ENCODE measurements at regions not wholly inside any gene's neighbourhood (a gene's known extent, or its start where the extent isn't known, plus 50 kb on each side); places are given as distances from the start of the nearest gene placed in this dataset.

DNA sequence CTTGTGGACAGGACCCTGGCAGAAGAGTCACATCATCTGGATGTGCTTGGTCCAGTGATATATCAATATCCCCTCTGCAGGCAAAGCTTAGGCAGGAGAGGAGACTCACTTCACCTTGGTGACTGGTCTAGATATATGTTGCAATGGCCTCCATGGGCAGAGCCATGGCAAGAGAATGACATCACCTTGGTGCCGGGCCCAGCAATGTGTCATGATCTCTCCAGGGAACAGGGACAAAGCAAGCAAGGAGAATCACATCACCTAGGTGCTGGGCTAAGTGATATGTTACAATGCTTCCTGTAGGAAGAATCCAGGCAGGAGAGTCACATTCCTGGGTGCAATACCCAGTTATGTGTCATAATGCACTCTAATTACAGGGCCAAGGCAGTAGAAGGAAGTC, 2106.2 kb downstream of the TP53TG3F start:
- Histone ChIP-seq H3K4me2 (ENCODE audit: low read length) (no peak overlapping the region), H2AFZ (ENCODE audit: low read depth, low read length, poor library complexity, severe bottlenecking) (no peak overlapping the region), H3K27me3 (ENCODE audit: insufficient read depth, low read length) (no peaks in the 10 kb centered on the region), H3K4me1 (ENCODE audit: control insufficient read depth in 1 of 2, insufficient read depth in 2 of 2, low read length in 2 of 2) (no peaks in the 10 kb centered on the region), H4K20me1 (ENCODE audit: insufficient read depth) (no peaks in the 10 kb centered on the region), H3K79me2 (ENCODE audit: insufficient read depth, low read length) (no peaks in the 10 kb centered on the region), H3K4me3 (replicated peaks in 1 of 2; ENCODE audit: low read depth in 1 of 2, low read length in 2 of 2) (no peak overlapping the region), H3K9ac (ENCODE audit: low read length) (no peak overlapping the region), H3K36me3 (ENCODE audit: control insufficient read depth in 1 of 2, insufficient read depth in 2 of 2, low read length in 2 of 2) (no peaks in the 10 kb centered on the region), H3K9me3 (ENCODE audit: control insufficient read depth in 1 of 2, insufficient read depth in 1 of 2, low read depth in 1 of 2, low read length in 2 of 2) (no peaks in the 10 kb centered on the region), H3K9me2 (ENCODE audit: insufficient read depth) (no peaks in the 10 kb centered on the region), H3K27ac (ENCODE audit: low read depth, low read length) (no peak overlapping the region)
- intact Hi-C loops (cut with micrococcal nuclease), result no loop called here
- DNase-seq (ENCODE audit: low read depth, low spot score), result no peak
- ChIA-PET POLR2A (no interaction called here), RAD21 (ENCODE audit: low non-redundant PET in 1 of 2, low total read pairs in 2 of 2, uncharacterized antibody in 2 of 2, unreplicated experiment in 2 of 2) (no interaction called here), CTCF (no interaction called here)
- no peak for ATAC-seq
- TF ChIP-seq CBX3 (IDR thresholded peaks at IDR 0.05; ENCODE audit: low read depth), result no peak
- BruUV-seq (replicated peaks), result no TSS peak

DNA sequence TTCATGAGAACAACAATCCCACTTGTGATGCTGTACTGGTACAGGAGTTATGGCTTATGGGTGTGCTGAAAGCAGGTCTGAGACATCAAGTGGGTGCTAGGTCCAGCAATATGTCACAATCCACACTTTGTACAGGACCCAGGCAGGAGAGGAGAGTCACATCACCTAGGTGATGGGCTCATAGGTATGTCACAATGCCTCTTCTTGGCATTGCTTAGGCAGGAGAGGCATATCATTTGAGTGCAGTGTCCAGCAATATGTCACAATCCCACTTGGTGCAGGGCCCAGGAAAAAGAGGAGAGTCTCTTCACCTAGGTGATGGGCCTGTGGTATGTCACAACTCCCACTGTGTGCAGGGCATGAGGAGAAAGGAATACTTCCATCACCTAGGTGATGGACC, 2110.0 kb downstream of the TP53TG3F start:
- ChIA-PET POLR2A (no interaction called here), CTCF (no interaction called here), RAD21 (ENCODE audit: low non-redundant PET in 1 of 2, low total read pairs in 2 of 2, uncharacterized antibody in 2 of 2, unreplicated experiment in 2 of 2) (no interaction called here)
- H3K4me2 ChIP-seq (ENCODE audit: low read length), result no peak overlapping the region
- no peak for TF ChIP-seq YY1 (IDR thresholded peaks at IDR 0.05; ENCODE audit: extremely low read depth, insufficient replicate concordance, low read depth, low read length)
- H3K27ac ChIP-seq (ENCODE audit: low read depth, low read length), result no peak overlapping the region
- no peaks in the 10 kb centered on the region for H3K4me1 ChIP-seq (ENCODE audit: control insufficient read depth in 1 of 2, insufficient read depth in 2 of 2, low read length in 2 of 2)
- no peak overlapping the region for H3K9ac ChIP-seq (ENCODE audit: low read length)
- H3K36me3 ChIP-seq (ENCODE audit: control insufficient read depth in 1 of 2, insufficient read depth in 2 of 2, low read length in 2 of 2), result no peaks in the 10 kb centered on the region
- ATAC-seq (no peak), DNase-seq (ENCODE audit: low read depth, low spot score) (no peak)
- intact Hi-C loops (cut with micrococcal nuclease), result no loop called here
- no peaks in the 10 kb centered on the region for H3K27me3 ChIP-seq (ENCODE audit: insufficient read depth, low read length)
- H3K9me2 ChIP-seq (ENCODE audit: insufficient read depth), result no peaks in the 10 kb centered on the region
- no TSS peak for BruUV-seq (replicated peaks)
- no peak overlapping the region for H3K4me3 ChIP-seq (replicated peaks in 1 of 2; ENCODE audit: low read depth in 1 of 2, low read length in 2 of 2)
- H3K9me3 ChIP-seq (ENCODE audit: control insufficient read depth in 1 of 2, insufficient read depth in 1 of 2, low read depth in 1 of 2, low read length in 2 of 2), result no peaks in the 10 kb centered on the region
- H2AFZ ChIP-seq (ENCODE audit: low read depth, low read length, poor library complexity, severe bottlenecking), result no peak overlapping the region
- H3K79me2 ChIP-seq (ENCODE audit: insufficient read depth, low read length), result no peaks in the 10 kb centered on the region
- H4K20me1 ChIP-seq (ENCODE audit: insufficient read depth), result no peaks in the 10 kb centered on the region

DNA sequence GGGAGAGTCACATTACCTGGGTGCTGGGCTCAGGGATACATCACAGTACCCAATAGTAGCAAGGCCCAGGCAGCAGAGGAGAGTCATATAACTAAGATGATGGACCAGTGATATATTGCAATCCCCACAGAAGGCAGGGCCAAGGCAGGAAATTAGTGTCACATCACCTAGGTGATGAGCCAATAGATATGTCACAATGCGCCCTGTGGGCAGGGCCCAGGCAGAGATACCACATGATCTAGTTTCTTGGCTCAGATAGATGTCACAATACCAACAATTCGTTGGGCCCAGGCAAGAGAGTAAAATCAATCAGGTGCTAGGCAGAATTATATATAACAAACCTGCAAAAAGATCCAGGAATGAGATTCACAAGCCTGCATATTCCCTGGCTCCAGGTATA, 2111.5 kb downstream of the TP53TG3F start:
- H3K4me1 ChIP-seq (ENCODE audit: control insufficient read depth in 1 of 2, insufficient read depth in 2 of 2, low read length in 2 of 2), result no peaks in the 10 kb centered on the region
- no peaks in the 10 kb centered on the region for H4K20me1 ChIP-seq (ENCODE audit: insufficient read depth)
- RAD21 ChIA-PET (ENCODE audit: low non-redundant PET in 1 of 2, low total read pairs in 2 of 2, uncharacterized antibody in 2 of 2, unreplicated experiment in 2 of 2), result no interaction called here
- no peak overlapping the region for H3K27ac ChIP-seq (ENCODE audit: low read depth, low read length)
- no peak overlapping the region for H3K4me3 ChIP-seq (replicated peaks in 1 of 2; ENCODE audit: low read depth in 1 of 2, low read length in 2 of 2)
- H2AFZ ChIP-seq (ENCODE audit: low read depth, low read length, poor library complexity, severe bottlenecking), result no peak overlapping the region
- DNase-seq (ENCODE audit: low read depth, low spot score), result no peak
- ATAC-seq, result no peak
- no TSS peak for BruUV-seq (replicated peaks)
- H3K4me2 ChIP-seq (ENCODE audit: low read length), result no peak overlapping the region
- no peaks in the 10 kb centered on the region for H3K36me3 ChIP-seq (ENCODE audit: control insufficient read depth in 1 of 2, insufficient read depth in 2 of 2, low read length in 2 of 2)
- intact Hi-C loops (cut with micrococcal nuclease), result no loop called here
- no peaks in the 10 kb centered on the region for H3K79me2 ChIP-seq (ENCODE audit: insufficient read depth, low read length)
- H3K27me3 ChIP-seq (ENCODE audit: insufficient read depth, low read length), result no peaks in the 10 kb centered on the region
- H3K9me3 ChIP-seq (ENCODE audit: control insufficient read depth in 1 of 2, insufficient read depth in 1 of 2, low read depth in 1 of 2, low read length in 2 of 2), result no peaks in the 10 kb centered on the region
- CTCF ChIA-PET, result no interaction called here
- no peaks in the 10 kb centered on the region for H3K9me2 ChIP-seq (ENCODE audit: insufficient read depth)
- POLR2A ChIA-PET, result no interaction called here
- H3K9ac ChIP-seq (ENCODE audit: low read length), result no peak overlapping the region
- no peak for TF ChIP-seq ELF1 (IDR thresholded peaks at IDR 0.05; ENCODE audit: borderline replicate concordance, low read depth)
- no peak for TF ChIP-seq SIN3A (IDR thresholded peaks at IDR 0.05; ENCODE audit: low read depth)
- TF ChIP-seq, protein P1, sequence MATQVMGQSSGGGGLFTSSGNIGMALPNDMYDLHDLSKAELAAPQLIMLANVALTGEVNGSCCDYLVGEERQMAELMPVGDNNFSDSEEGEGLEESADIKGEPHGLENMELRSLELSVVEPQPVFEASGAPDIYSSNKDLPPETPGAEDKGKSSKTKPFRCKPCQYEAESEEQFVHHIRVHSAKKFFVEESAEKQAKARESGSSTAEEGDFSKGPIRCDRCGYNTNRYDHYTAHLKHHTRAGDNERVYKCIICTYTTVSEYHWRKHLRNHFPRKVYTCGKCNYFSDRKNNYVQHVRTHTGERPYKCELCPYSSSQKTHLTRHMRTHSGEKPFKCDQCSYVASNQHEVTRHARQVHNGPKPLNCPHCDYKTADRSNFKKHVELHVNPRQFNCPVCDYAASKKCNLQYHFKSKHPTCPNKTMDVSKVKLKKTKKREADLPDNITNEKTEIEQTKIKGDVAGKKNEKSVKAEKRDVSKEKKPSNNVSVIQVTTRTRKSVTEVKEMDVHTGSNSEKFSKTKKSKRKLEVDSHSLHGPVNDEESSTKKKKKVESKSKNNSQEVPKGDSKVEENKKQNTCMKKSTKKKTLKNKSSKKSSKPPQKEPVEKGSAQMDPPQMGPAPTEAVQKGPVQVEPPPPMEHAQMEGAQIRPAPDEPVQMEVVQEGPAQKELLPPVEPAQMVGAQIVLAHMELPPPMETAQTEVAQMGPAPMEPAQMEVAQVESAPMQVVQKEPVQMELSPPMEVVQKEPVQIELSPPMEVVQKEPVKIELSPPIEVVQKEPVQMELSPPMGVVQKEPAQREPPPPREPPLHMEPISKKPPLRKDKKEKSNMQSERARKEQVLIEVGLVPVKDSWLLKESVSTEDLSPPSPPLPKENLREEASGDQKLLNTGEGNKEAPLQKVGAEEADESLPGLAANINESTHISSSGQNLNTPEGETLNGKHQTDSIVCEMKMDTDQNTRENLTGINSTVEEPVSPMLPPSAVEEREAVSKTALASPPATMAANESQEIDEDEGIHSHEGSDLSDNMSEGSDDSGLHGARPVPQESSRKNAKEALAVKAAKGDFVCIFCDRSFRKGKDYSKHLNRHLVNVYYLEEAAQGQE (IDR thresholded peaks at IDR 0.05; ENCODE audit: low read depth), result no peak
- no peak for TF ChIP-seq SRF (IDR thresholded peaks at IDR 0.05; ENCODE audit: low read depth)
- no peak for TF ChIP-seq ZFX (IDR thresholded peaks at IDR 0.05)
- no peak for TF ChIP-seq EZH2phosphoT487 (IDR thresholded peaks at IDR 0.05; ENCODE audit: borderline replicate concordance)
- TF ChIP-seq EZH2 (IDR thresholded peaks at IDR 0.05), result no peak
- TF ChIP-seq CBX3 (IDR thresholded peaks at IDR 0.05; ENCODE audit: low read depth), result no peak
- TF ChIP-seq YY1 (IDR thresholded peaks at IDR 0.05; ENCODE audit: extremely low read depth, insufficient replicate concordance, low read depth, low read length), result no peak
- TF ChIP-seq JUND (IDR thresholded peaks at IDR 0.05), result no peak
- TF ChIP-seq, protein P2, sequence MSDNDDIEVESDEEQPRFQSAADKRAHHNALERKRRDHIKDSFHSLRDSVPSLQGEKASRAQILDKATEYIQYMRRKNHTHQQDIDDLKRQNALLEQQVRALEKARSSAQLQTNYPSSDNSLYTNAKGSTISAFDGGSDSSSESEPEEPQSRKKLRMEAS (IDR thresholded peaks at IDR 0.05), result no peak
- TF ChIP-seq CEBPB (IDR thresholded peaks at IDR 0.05; ENCODE audit: low read depth), result no peak
- no peak for TF ChIP-seq ZNF274 (IDR thresholded peaks at IDR 0.05; ENCODE audit: low read depth, low read length)
- TF ChIP-seq POLR2A (IDR thresholded peaks at IDR 0.05; ENCODE audit: borderline replicate concordance, extremely low read depth, insufficient read depth, insufficient read length), result no peak

Measured in HCT116 (cell line).